Left ventricle myocardium inferior (tissue), 1 donor: ENCODE measurements at regions not wholly inside any gene's neighbourhood (a gene's known extent, or its start where the extent isn't known, plus 50 kb on each side); places are given as distances from the start of the nearest gene placed in this dataset.

Experiments
- DNase-seq: peaks from one replicate; pipeline ENCODE4 v3.0.0-alpha.2; 2020
- H3K27ac ChIP-seq: fragments of 200-600 bp; replicated peaks from 2 replicates; pipeline ENCODE4 v1.8.0; 2021
- H3K27me3 ChIP-seq: fragments of 200-600 bp; 2 replicates; pipeline ENCODE4 v1.8.0; 2021; ENCODE audit warnings: low read depth
- H3K36me3 ChIP-seq: fragments of 200-600 bp; 2 replicates; pipeline ENCODE4 v1.8.0; 2021
- H3K4me1 ChIP-seq: fragments of 200-600 bp; 2 replicates; pipeline ENCODE4 v1.8.0; 2021
- H3K4me3 ChIP-seq: fragments of 200-600 bp; 2 replicates; pipeline ENCODE4 v1.8.0; 2021; ENCODE audit warnings: mild to moderate bottlenecking, moderate library complexity
- H3K9me3 ChIP-seq: fragments of 200-600 bp; replicated peaks from 2 replicates; pipeline ENCODE4 v1.8.0; 2021
- intact Hi-C: fragments of 100-400 bp; cut with micrococcal nuclease; formaldehyde crosslinking; loops from one replicate; pipeline ENCODE4 v1.11.0; 2022
- TF ChIP-seq, protein P1 (sequence below): fragments of 200-600 bp; IDR thresholded peaks from 2 replicates; pipeline ENCODE4 v1.8.0; 2021; ENCODE audit warnings: antibody characterized with exemption, mild to moderate bottlenecking, borderline replicate concordance
- donor health status: DM: no; HTN: yes; CAD: no; lungs with severe emphysema.

DNA sequence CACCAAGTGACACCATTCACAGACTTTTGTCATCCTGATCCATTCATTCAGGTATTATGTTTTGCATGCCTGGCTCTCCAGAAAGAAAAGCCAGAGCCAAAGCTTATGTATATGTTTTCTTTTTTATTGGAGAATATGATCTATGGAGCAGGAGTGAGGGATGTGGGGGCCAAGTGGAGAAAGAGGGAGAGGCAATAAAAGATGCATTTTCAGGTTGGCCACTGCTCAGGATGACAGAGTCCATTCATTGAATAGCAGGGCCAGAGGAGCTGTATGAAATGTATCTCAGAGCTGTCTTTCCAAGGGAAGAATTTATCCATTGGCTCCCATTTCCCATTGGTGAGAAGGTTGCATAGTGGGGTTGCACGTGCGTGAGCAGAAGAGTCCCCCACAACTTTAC lies 416.1 kb downstream of the ATP23 start:
- H3K27me3 ChIP-seq = peaks cover 3% of the 10 kb centered on the region
- H3K27ac ChIP-seq = no peak overlapping the region
- no peaks in the 10 kb centered on the region for H3K4me1 ChIP-seq
- TF ChIP-seq, protein P1, sequence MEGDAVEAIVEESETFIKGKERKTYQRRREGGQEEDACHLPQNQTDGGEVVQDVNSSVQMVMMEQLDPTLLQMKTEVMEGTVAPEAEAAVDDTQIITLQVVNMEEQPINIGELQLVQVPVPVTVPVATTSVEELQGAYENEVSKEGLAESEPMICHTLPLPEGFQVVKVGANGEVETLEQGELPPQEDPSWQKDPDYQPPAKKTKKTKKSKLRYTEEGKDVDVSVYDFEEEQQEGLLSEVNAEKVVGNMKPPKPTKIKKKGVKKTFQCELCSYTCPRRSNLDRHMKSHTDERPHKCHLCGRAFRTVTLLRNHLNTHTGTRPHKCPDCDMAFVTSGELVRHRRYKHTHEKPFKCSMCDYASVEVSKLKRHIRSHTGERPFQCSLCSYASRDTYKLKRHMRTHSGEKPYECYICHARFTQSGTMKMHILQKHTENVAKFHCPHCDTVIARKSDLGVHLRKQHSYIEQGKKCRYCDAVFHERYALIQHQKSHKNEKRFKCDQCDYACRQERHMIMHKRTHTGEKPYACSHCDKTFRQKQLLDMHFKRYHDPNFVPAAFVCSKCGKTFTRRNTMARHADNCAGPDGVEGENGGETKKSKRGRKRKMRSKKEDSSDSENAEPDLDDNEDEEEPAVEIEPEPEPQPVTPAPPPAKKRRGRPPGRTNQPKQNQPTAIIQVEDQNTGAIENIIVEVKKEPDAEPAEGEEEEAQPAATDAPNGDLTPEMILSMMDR = no peak
- no peaks in the 10 kb centered on the region for H3K9me3 ChIP-seq
- H3K4me3 ChIP-seq = no peak overlapping the region
- intact Hi-C loops = loop anchor here (10.0 kb wide), 1 partner anchor 87 kb away; no protein-coding TSS in a partner anchor
- no peak for DNase-seq
- no peaks in the 10 kb centered on the region for H3K36me3 ChIP-seq

DNA sequence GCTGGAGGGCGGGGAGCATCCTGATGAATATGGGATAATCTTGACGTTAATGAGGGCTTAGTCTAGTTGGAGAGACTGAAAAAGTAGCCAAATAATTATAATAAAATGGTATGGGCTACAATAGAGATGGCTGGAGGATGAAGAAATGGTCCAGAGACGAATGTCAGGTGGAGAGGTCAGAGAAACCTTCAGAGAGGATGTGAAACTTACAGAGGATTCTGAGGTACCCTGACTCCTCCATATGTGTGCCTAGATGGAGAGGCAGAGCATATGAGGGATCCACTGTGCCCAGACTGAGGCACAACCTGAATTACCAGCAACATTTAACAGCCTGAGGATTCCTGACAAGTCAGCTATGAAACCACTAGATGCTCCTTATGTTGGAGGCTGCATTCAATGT lies 417.0 kb downstream of the ATP23 start:
- intact Hi-C loops = loop anchor here (10.0 kb wide), 1 partner anchor 86 kb away; no protein-coding TSS in a partner anchor
- H3K9me3 ChIP-seq = no peaks in the 10 kb centered on the region
- TF ChIP-seq, protein P1 = no peak
- H3K4me1 ChIP-seq = no peaks in the 10 kb centered on the region
- no peaks in the 10 kb centered on the region for H3K36me3 ChIP-seq
- no peak for DNase-seq
- H3K4me3 ChIP-seq = no peak overlapping the region
- no peak overlapping the region for H3K27ac ChIP-seq
- H3K27me3 ChIP-seq = peaks cover 3% of the 10 kb centered on the region

DNA sequence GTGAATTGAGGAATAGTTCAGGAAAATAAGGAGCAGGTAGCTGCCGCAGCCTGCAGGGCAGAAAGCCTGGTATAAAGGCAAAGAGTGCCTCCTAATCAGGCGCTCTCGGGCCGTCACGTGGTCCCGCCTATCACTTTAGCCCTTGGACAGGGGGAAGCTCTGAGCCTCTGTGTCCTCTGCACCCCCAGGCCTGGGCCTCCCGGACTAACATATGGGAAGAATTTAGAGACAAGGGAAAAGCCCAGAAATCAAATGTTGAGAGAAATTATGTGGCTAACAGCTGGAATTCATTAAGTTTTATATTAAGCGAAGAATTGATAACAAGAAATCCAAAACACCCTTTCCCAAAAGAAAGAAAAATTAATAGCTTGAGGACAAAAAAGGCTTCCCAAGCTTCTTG lies 417.7 kb downstream of the ATP23 start:
- DNase-seq = no peak
- intact Hi-C loops = loop anchor here (10.0 kb wide), 1 partner anchor 86 kb away; no protein-coding TSS in a partner anchor
- TF ChIP-seq, protein P1 = no peak
- Histone ChIP-seq H3K4me1 (no peaks in the 10 kb centered on the region), H3K27me3 (peaks cover 2% of the 10 kb centered on the region), H3K4me3 (no peak overlapping the region), H3K36me3 (no peaks in the 10 kb centered on the region), H3K9me3 (no peaks in the 10 kb centered on the region), H3K27ac (no peak overlapping the region)

DNA sequence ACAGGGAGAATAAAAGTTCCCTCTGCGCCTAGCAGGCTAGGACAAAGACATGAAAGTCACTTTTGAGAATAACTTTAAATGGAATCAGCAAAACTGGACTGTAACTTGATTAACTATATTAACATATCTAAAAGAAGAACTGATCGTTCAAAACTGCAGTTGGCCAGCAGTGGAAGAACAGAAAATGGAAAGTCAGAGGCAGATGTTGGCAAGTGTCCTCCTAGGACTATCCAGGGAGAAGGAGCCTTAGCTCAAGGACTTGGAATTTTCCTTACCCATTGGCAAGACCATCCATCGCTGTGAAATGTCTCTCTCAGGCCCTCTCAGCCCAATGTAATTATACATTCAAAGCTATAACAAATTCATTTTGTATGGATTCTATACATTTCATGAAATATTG lies 419.7 kb downstream of the ATP23 start:
- Histone ChIP-seq H3K4me3 (no peak overlapping the region), H3K4me1 (no peaks in the 10 kb centered on the region), H3K36me3 (no peaks in the 10 kb centered on the region), H3K27ac (no peak overlapping the region), H3K27me3 (no peaks in the 10 kb centered on the region), H3K9me3 (no peaks in the 10 kb centered on the region)
- TF ChIP-seq, protein P1 = no peak
- intact Hi-C loops = no loop called here
- no peak for DNase-seq

DNA sequence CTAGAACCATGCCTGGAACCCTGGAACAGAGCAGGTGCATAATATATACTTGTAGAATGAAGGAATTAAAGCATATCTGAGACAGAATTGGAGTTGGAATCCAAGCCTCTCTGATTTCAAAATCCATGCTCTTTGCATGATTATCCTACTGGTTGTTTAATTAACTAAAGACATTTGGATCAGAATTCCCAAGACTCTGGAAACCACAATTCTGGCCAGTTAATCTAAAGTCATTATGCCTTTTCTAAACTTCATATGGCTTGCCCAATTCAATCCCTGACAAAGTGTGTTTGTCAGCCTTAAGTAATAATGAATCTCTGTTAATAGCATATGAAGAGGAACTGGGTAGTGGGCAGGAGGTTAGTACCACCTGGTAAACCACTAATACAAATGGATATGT lies 422.6 kb downstream of the ATP23 start:
- no peaks in the 10 kb centered on the region for H3K4me1 ChIP-seq
- H3K27me3 ChIP-seq = no peaks in the 10 kb centered on the region
- H3K36me3 ChIP-seq = no peaks in the 10 kb centered on the region
- no peak for DNase-seq
- intact Hi-C loops = no loop called here
- H3K4me3 ChIP-seq = no peak overlapping the region
- TF ChIP-seq, protein P1 = no peak
- no peaks in the 10 kb centered on the region for H3K9me3 ChIP-seq
- H3K27ac ChIP-seq = no peak overlapping the region
